ENCODE measurements at regions not wholly inside any gene's neighbourhood (a gene's known extent, or its start where the extent isn't known, plus 50 kb on each side); places are given as distances from the start of the nearest gene placed in this dataset.

GRCh38 chr5:158614951-158615350 lies 484.8 kb downstream of the EBF1 start:
- TF ChIP-seq CTCF (optimal IDR thresholded peaks at IDR 0.05 in 1 of 3, IDR thresholded peaks at IDR 0.05 in 1 of 3, conservative IDR thresholded peaks at IDR 0.05 in 1 of 3; ENCODE audit: extremely low read depth in 1 of 3, insufficient read depth in 2 of 3, low read length in 3 of 3) (no peak), EZH2 (IDR thresholded peaks at IDR 0.05; ENCODE audit: low read length) (no peak)

All from keratinocyte (primary cell).